BLaER1 (cell line): ENCODE measurements at regions not wholly inside any gene's neighbourhood (a gene's known extent, or its start where the extent isn't known, plus 50 kb on each side); places are given as distances from the start of the nearest gene placed in this dataset.

ENCODE experiments used
- H3K27ac ChIP-seq: shearing (Covaris generic); formaldehyde crosslinking; 2 replicates; pipeline ENCODE4 v1.8.1; 2022
- H3K27me3 ChIP-seq: shearing (Covaris generic); formaldehyde crosslinking; 2 replicates; pipeline ENCODE4 v1.8.1; 2022
- H3K36me3 ChIP-seq: shearing (Covaris generic); formaldehyde crosslinking; 2 replicates; pipeline ENCODE4 v1.8.1; 2022
- H3K4me1 ChIP-seq: shearing (Covaris generic); formaldehyde crosslinking; 2 replicates; pipeline ENCODE4 v1.8.1; 2022
- H3K4me2 ChIP-seq: shearing (Covaris generic); formaldehyde crosslinking; 2 replicates; pipeline ENCODE4 v1.8.1; 2022
- H3K4me3 ChIP-seq: shearing (Covaris generic); formaldehyde crosslinking; 2 replicates; pipeline ENCODE4 v1.8.1; 2022
- H3K9ac ChIP-seq: shearing (Covaris generic); formaldehyde crosslinking; 2 replicates; pipeline ENCODE4 v1.8.1; 2022
- H3K9me3 ChIP-seq: shearing (Covaris generic); formaldehyde crosslinking; 2 replicates; pipeline ENCODE4 v1.8.1; 2022
- H4K20me1 ChIP-seq: shearing (Covaris generic); formaldehyde crosslinking; 2 replicates; pipeline ENCODE4 v1.8.1; 2022
- Cebpa-rat ChIP-seq: shearing (Covaris generic); IDR thresholded peaks from 2 replicates; pipeline ENCODE4 v1.8.1; 2022

GRCh38 chr3:190728574-190729246 lies 133.8 kb downstream of the GMNC start:
- H3K27ac ChIP-seq: no peak overlapping the region
- H3K9me3 ChIP-seq: no peaks in the 10 kb centered on the region
- H3K4me1 ChIP-seq: no peaks in the 10 kb centered on the region
- no peak overlapping the region for H3K4me3 ChIP-seq
- no peaks in the 10 kb centered on the region for H3K27me3 ChIP-seq
- H3K36me3 ChIP-seq: no peaks in the 10 kb centered on the region
- H3K9ac ChIP-seq: no peak overlapping the region
- H4K20me1 ChIP-seq: no peaks in the 10 kb centered on the region
- TF ChIP-seq Cebpa-rat: no peak
- no peak overlapping the region for H3K4me2 ChIP-seq

GRCh38 chr3:190722181-190722905 lies 140.2 kb downstream of the GMNC start:
- no peak overlapping the region for H3K4me3 ChIP-seq
- no peaks in the 10 kb centered on the region for H3K27me3 ChIP-seq
- H3K9ac ChIP-seq: no peak overlapping the region
- no peak overlapping the region for H3K27ac ChIP-seq
- H4K20me1 ChIP-seq: no peaks in the 10 kb centered on the region
- no peaks in the 10 kb centered on the region for H3K36me3 ChIP-seq
- H3K4me2 ChIP-seq: no peak overlapping the region
- peaks cover 13% of the 10 kb centered on the region for H3K4me1 ChIP-seq
- TF ChIP-seq Cebpa-rat: no peak
- H3K9me3 ChIP-seq: no peaks in the 10 kb centered on the region

GRCh38 chr3:190721330-190721729 lies 141.2 kb downstream of the GMNC start:
- H4K20me1 ChIP-seq: no peaks in the 10 kb centered on the region
- H3K36me3 ChIP-seq: no peaks in the 10 kb centered on the region
- H3K9ac ChIP-seq: no peak overlapping the region
- no peaks in the 10 kb centered on the region for H3K9me3 ChIP-seq
- no peak overlapping the region for H3K4me3 ChIP-seq
- H3K4me2 ChIP-seq: peak overlapping the region; percentile 28; the same call in 1 of the 2 replicates
- H3K27me3 ChIP-seq: no peaks in the 10 kb centered on the region
- no peak for TF ChIP-seq Cebpa-rat
- peaks cover 13% of the 10 kb centered on the region for H3K4me1 ChIP-seq
- H3K27ac ChIP-seq: no peak overlapping the region

DNA sequence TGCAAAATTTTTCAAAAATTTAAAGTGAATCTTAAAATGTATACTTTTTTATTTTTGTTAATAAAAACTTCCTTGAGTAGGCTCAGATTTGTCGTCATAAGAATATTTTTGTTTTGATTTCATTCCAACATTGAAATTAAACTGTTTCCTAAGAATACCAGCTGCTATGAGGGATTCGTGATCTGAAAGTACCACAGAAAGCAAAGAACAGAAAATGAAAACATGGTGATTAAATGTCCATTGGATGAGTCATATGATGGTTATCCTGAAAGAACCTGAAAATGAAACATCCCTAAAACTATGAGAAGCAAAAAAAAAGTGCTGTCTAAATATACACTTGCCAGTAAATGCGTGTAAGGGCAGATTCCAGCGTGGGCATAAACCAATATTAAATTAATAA lies 143.8 kb downstream of the GMNC start:
- no peak for TF ChIP-seq Cebpa-rat
- Histone ChIP-seq H3K36me3 (no peaks in the 10 kb centered on the region), H3K4me3 (no peak overlapping the region), H3K9me3 (no peaks in the 10 kb centered on the region), H3K9ac (no peak overlapping the region), H3K27me3 (no peaks in the 10 kb centered on the region), H3K4me1 (peaks cover 13% of the 10 kb centered on the region), H3K4me2 (no peak overlapping the region), H4K20me1 (no peaks in the 10 kb centered on the region), H3K27ac (no peak overlapping the region)

GRCh38 chr3:190718097-190718496 lies 144.4 kb downstream of the GMNC start:
- no peak for TF ChIP-seq Cebpa-rat

GRCh38 chr3:190716961-190717360 lies 145.5 kb downstream of the GMNC start:
- Histone ChIP-seq H3K27ac (no peak overlapping the region), H3K4me3 (no peak overlapping the region), H3K27me3 (no peaks in the 10 kb centered on the region), H3K4me2 (no peak overlapping the region), H3K9ac (no peak overlapping the region), H3K4me1 (peaks cover 11% of the 10 kb centered on the region), H3K36me3 (no peaks in the 10 kb centered on the region), H4K20me1 (no peaks in the 10 kb centered on the region), H3K9me3 (no peaks in the 10 kb centered on the region)
- TF ChIP-seq Cebpa-rat: no peak

More at GRCh38 chr3:190718097-190718496, 144.4 kb downstream of the GMNC start:
- no peaks in the 10 kb centered on the region for H3K36me3 ChIP-seq
- H3K27ac ChIP-seq: no peak overlapping the region
- H4K20me1 ChIP-seq: no peaks in the 10 kb centered on the region
- peaks cover 13% of the 10 kb centered on the region for H3K4me1 ChIP-seq
- no peak overlapping the region for H3K9ac ChIP-seq
- H3K4me2 ChIP-seq: no peak overlapping the region
- no peaks in the 10 kb centered on the region for H3K9me3 ChIP-seq
- H3K4me3 ChIP-seq: no peak overlapping the region
- no peaks in the 10 kb centered on the region for H3K27me3 ChIP-seq

- no peaks in the 10 kb centered on the region for H4K20me1 ChIP-seq
- no peaks in the 10 kb centered on the region for H3K9me3 ChIP-seq
- no peak for TF ChIP-seq Cebpa-rat
Observed at GRCh38 chr3:190716211-190716610, 146.3 kb downstream of the GMNC start.

DNA sequence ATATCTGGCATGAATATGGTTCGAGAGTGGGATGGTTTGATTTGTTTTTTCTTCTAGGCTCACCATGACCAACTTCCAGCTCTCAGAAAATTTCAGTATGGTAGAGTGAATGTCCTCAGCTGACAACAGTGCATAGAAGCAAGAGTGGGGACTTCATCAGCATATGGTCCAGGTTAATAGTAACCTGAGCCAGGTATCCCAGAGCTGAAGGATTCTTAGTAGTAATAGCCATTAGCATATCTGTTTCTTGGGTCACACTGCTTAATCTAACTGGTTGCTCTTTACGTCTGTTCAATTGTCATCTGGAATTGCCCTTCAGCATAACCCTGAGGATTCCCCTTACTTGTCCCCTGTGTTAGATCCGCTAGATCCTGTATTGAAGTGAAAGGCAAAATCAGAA lies 151.8 kb downstream of the GMNC start:
- H3K4me2 ChIP-seq: no peak overlapping the region
- H3K27me3 ChIP-seq: no peaks in the 10 kb centered on the region
- no peaks in the 10 kb centered on the region for H3K9me3 ChIP-seq
- no peaks in the 10 kb centered on the region for H4K20me1 ChIP-seq
- no peak overlapping the region for H3K4me3 ChIP-seq
- no peaks in the 10 kb centered on the region for H3K4me1 ChIP-seq
- H3K36me3 ChIP-seq: no peaks in the 10 kb centered on the region
- H3K27ac ChIP-seq: no peak overlapping the region
- H3K9ac ChIP-seq: no peak overlapping the region
- TF ChIP-seq Cebpa-rat: no peak

More at GRCh38 chr3:190716211-190716610, 146.3 kb downstream of the GMNC start:
- peaks cover 4% of the 10 kb centered on the region for H3K4me1 ChIP-seq
- no peaks in the 10 kb centered on the region for H3K27me3 ChIP-seq
- H3K27ac ChIP-seq: no peak overlapping the region
- H3K9ac ChIP-seq: no peak overlapping the region
- H3K4me2 ChIP-seq: no peak overlapping the region
- H3K4me3 ChIP-seq: no peak overlapping the region
- H3K36me3 ChIP-seq: no peaks in the 10 kb centered on the region

GRCh38 chr3:190709351-190709773 lies 153.1 kb downstream of the GMNC start:
- Histone ChIP-seq H3K36me3 (no peaks in the 10 kb centered on the region), H3K9me3 (no peaks in the 10 kb centered on the region), H3K9ac (no peak overlapping the region), H4K20me1 (no peaks in the 10 kb centered on the region), H3K4me1 (no peaks in the 10 kb centered on the region), H3K4me3 (no peak overlapping the region), H3K4me2 (no peak overlapping the region), H3K27ac (no peak overlapping the region), H3K27me3 (no peaks in the 10 kb centered on the region)
- TF ChIP-seq Cebpa-rat: no peak
